22Rv1 (cell line): ENCODE measurements at regions not wholly inside any gene's neighbourhood (a gene's known extent, or its start where the extent isn't known, plus 50 kb on each side); places are given as distances from the start of the nearest gene placed in this dataset.

Experiments used
- CTCF ChIP-seq: fragments of 450-650 bp; IDR thresholded peaks from 2 replicates; pipeline ENCODE4 v1.5.1; 2017; ENCODE audit warnings: mild to moderate bottlenecking
- ZFX ChIP-seq: fragments of 450-650 bp; IDR thresholded peaks from 2 replicates; pipeline ENCODE4 v1.6.1; 2017; ENCODE audit warnings: antibody characterized with exemption, borderline replicate concordance

GRCh38 chr17:51407576-51407975 is 147.2 kb downstream of the UTP18 start:
- TF ChIP-seq CTCF (no peak), ZFX (no peak)
